KMS-11 (cell line): ENCODE measurements at regions not wholly inside any gene's neighbourhood (a gene's known extent, or its start where the extent isn't known, plus 50 kb on each side); places are given as distances from the start of the nearest gene placed in this dataset.

Experiments
- H2AFZ ChIP-seq: fragments of 200-600 bp; sonication (generic); 2 replicates; pipeline ENCODE4 v1.6.1; 2016; ENCODE audit warnings: antibody characterized with exemption, mixed run types, low read depth
- H3K27ac ChIP-seq: fragments of 200-600 bp; sonication (generic); 2 replicates; pipeline ENCODE4 v1.6.1; 2016; ENCODE audit warnings: mild to moderate bottlenecking, mixed run types
- H3K27me3 ChIP-seq: fragments of 200-600 bp; sonication (generic); 2 replicates; pipeline ENCODE4 v1.6.1; 2017; ENCODE audit warnings: mild to moderate bottlenecking, low read depth, mixed run types, moderate library complexity; ENCODE audit not compliant: insufficient read depth
- H3K36me3 ChIP-seq: fragments of 200-600 bp; sonication (generic); 2 replicates; pipeline ENCODE4 v1.6.1; 2017; ENCODE audit warnings: mild to moderate bottlenecking, mixed run types; ENCODE audit not compliant: insufficient read depth
- H3K4me1 ChIP-seq: fragments of 200-600 bp; sonication (generic); 2 replicates; pipeline ENCODE4 v1.6.1; 2016; ENCODE audit warnings: mild to moderate bottlenecking, low read depth, mixed run types; ENCODE audit not compliant: poor library complexity, severe bottlenecking
- H3K4me2 ChIP-seq: fragments of 200-600 bp; sonication (generic); 2 replicates; pipeline ENCODE4 v1.7.0; 2016; ENCODE audit warnings: mild to moderate bottlenecking, mixed run types
- H3K4me3 ChIP-seq: fragments of 200-600 bp; sonication (generic); IDR thresholded peaks from 2 replicates; pipeline ENCODE4 v1.6.1; 2017; ENCODE audit warnings: low read depth, low read length, mixed read lengths; ENCODE audit not compliant: insufficient read depth
- H3K79me2 ChIP-seq: fragments of 200-600 bp; sonication (generic); 2 replicates; pipeline ENCODE4 v1.6.1; 2016; ENCODE audit warnings: low read depth, mixed run types; ENCODE audit not compliant: insufficient read depth
- H3K9ac ChIP-seq: fragments of 200-600 bp; sonication (generic); 2 replicates; pipeline ENCODE4 v1.6.1; 2016; ENCODE audit warnings: mild to moderate bottlenecking, mixed run types
- H4K20me1 ChIP-seq: fragments of 200-600 bp; sonication (generic); 2 replicates; pipeline ENCODE4 v1.6.1; 2016; ENCODE audit warnings: mild to moderate bottlenecking, mixed run types; ENCODE audit not compliant: insufficient read depth
- CTCF ChIP-seq: fragments of 200-600 bp; sonication (generic); conservative IDR thresholded peaks from 2 replicates; pipeline ENCODE4 v1.6.1; 2017; ENCODE audit warnings: low read depth, mild to moderate bottlenecking, antibody characterized with exemption, low read length, moderate library complexity, mixed read lengths

- no peak overlapping the region for H2AFZ ChIP-seq
- H3K27ac ChIP-seq, result no peak overlapping the region
- no peaks in the 10 kb centered on the region for H3K27me3 ChIP-seq
- TF ChIP-seq CTCF, result no peak
- no peak overlapping the region for H3K4me3 ChIP-seq
- H3K9ac ChIP-seq, result no peak overlapping the region
- H3K79me2 ChIP-seq, result no peaks in the 10 kb centered on the region
- no peaks in the 10 kb centered on the region for H4K20me1 ChIP-seq
- no peak overlapping the region for H3K4me2 ChIP-seq
- H3K4me1 ChIP-seq, result no peaks in the 10 kb centered on the region
- H3K36me3 ChIP-seq, result no peaks in the 10 kb centered on the region
Measured at GRCh38 chr2:22628906-22629305, 756.1 kb upstream of the KLHL29 start.

- Histone ChIP-seq H3K79me2 (no peaks in the 10 kb centered on the region), H3K4me2 (no peak overlapping the region), H3K4me1 (no peaks in the 10 kb centered on the region), H3K36me3 (no peaks in the 10 kb centered on the region), H2AFZ (no peak overlapping the region), H4K20me1 (no peaks in the 10 kb centered on the region), H3K27ac (no peak overlapping the region), H3K9ac (no peak overlapping the region), H3K4me3 (no peak overlapping the region), H3K27me3 (no peaks in the 10 kb centered on the region)
- TF ChIP-seq CTCF, result no peak
Measured at GRCh38 chr2:22634167-22634566, 750.8 kb upstream of the KLHL29 start.

- Histone ChIP-seq H3K27me3 (no peaks in the 10 kb centered on the region), H3K36me3 (no peaks in the 10 kb centered on the region), H3K9ac (no peak overlapping the region), H3K4me2 (no peak overlapping the region), H3K4me1 (no peaks in the 10 kb centered on the region), H3K79me2 (no peaks in the 10 kb centered on the region), H4K20me1 (no peaks in the 10 kb centered on the region), H3K4me3 (no peak overlapping the region), H3K27ac (no peak overlapping the region), H2AFZ (no peak overlapping the region)
- TF ChIP-seq CTCF, result no peak
Measured at GRCh38 chr2:22656426-22656825, 728.6 kb upstream of the KLHL29 start.

- no peak for TF ChIP-seq CTCF
- Histone ChIP-seq H3K4me2 (no peak overlapping the region), H3K27me3 (no peaks in the 10 kb centered on the region)
Measured at GRCh38 chr2:22673529-22673928, 711.5 kb upstream of the KLHL29 start.

More at GRCh38 chr2:22673529-22673928, 711.5 kb upstream of the KLHL29 start:
- Histone ChIP-seq H3K9ac (no peak overlapping the region), H3K4me1 (no peaks in the 10 kb centered on the region), H4K20me1 (no peaks in the 10 kb centered on the region), H2AFZ (no peak overlapping the region), H3K79me2 (no peaks in the 10 kb centered on the region), H3K27ac (no peak overlapping the region), H3K4me3 (no peak overlapping the region), H3K36me3 (no peaks in the 10 kb centered on the region)
